HCT116 (cell line): ENCODE measurements at regions not wholly inside any gene's neighbourhood (a gene's known extent, or its start where the extent isn't known, plus 50 kb on each side); places are given as distances from the start of the nearest gene placed in this dataset.

ENCODE experiments used
- ATAC-seq: fragments of 200-7000 bp; cut with Tn5 transposase; 2 replicates; pipeline ENCODE4 v1.9.1; 2020; ENCODE audit warnings: mild to moderate bottlenecking, moderate library complexity
- BruUV-seq: library from RNA; stranded (reverse); fragments of 400-500 nt; replicated peaks from 2 replicates; lab custom pipeline; 2021; lab: Mats Ljungman, UMichigan
- CTCF ChIA-PET: fragments of 300-600 bp; sonication (Branson Sonifier 250); formaldehyde crosslinking; loops from one replicate; lab custom pipeline; 2021; ENCODE audit warnings: antibody characterized with exemption; lab: Charles Lee
- POLR2A ChIA-PET: fragments of 300-600, 350-600 bp; sonication (Branson Sonifier 250); formaldehyde crosslinking; loops from one replicate; lab custom pipeline; 2021; ENCODE audit warnings: antibody characterized with exemption; lab: Charles Lee
- RAD21 ChIA-PET, 2 experiments: fragments of 300-600 bp; sonication (Branson Sonifier 250); formaldehyde crosslinking; loops; one replicate each; lab custom pipeline; 2023; ENCODE audit warnings: low total read pairs in 2 of 2; ENCODE audit not compliant: uncharacterized antibody in 2 of 2, unreplicated experiment in 2 of 2, low non-redundant PET in 1 of 2; lab: Charles Lee
- DNase-seq: peaks from one replicate; pipeline ENCODE4 v3.0.0-alpha.2; 2010; ENCODE audit warnings: low read depth, low spot score
- H2AFZ ChIP-seq: fragments of 200-600 bp; shearing (Covaris generic), sonication (generic); 2 replicates; pipeline ENCODE4 v1.6.1; 2017; ENCODE audit warnings: low read depth, mixed run types, mixed read lengths, antibody characterized with exemption, low read length; ENCODE audit not compliant: poor library complexity, severe bottlenecking
- H3K27ac ChIP-seq: 2 replicates; pipeline ENCODE4 v1.5.1; 2012; ENCODE audit warnings: low read depth, low read length
- H3K27me3 ChIP-seq: fragments of 200-600 bp; sonication (generic); 2 replicates; pipeline ENCODE4 v1.6.1; 2016; ENCODE audit warnings: mixed run types, low read length, mixed read lengths; ENCODE audit not compliant: insufficient read depth
- H3K36me3 ChIP-seq, 2 experiments: fragments of 200-500 bp in 1 of 2; fragments of 200-600 bp in 1 of 2; sonication (Bioruptor generic) in 1 of 2; sonication (generic) in 1 of 2; 2 replicates each; pipeline versions ENCODE4 v1.5.1 to v1.6.1; 2014 to 2016; ENCODE audit warnings: low read length in 2 of 2, inconsistent platforms in 1 of 2, mixed read lengths in 1 of 2, mixed run types in 1 of 2; ENCODE audit not compliant: insufficient read depth in 2 of 2, control insufficient read depth in 1 of 2
- H3K4me1 ChIP-seq, 2 experiments: fragments of 200-600 bp in 1 of 2; sonication (generic) in 1 of 2; 2 replicates each; pipeline versions ENCODE4 v1.5.1 to v1.6.1; 2012 to 2017; ENCODE audit warnings: low read length in 2 of 2, inconsistent platforms in 1 of 2, mild to moderate bottlenecking in 1 of 2, mixed read lengths in 1 of 2, mixed run types in 1 of 2, moderate library complexity in 1 of 2; ENCODE audit not compliant: insufficient read depth in 2 of 2, control insufficient read depth in 1 of 2
- H3K4me2 ChIP-seq: fragments of 200-600 bp; sonication (generic); 2 replicates; pipeline ENCODE4 v1.6.1; 2017; ENCODE audit warnings: mixed run types, low read length, mixed read lengths
- H3K4me3 ChIP-seq, 2 experiments: fragments of 200-600 bp in 1 of 2; sonication (generic) in 1 of 2; replicated peaks in 1 of 2; 2 replicates each; pipeline ENCODE4 v1.5.1; 2011 to 2016; ENCODE audit warnings: low read length in 2 of 2, control low read depth in 1 of 2, low read depth in 1 of 2, mild to moderate bottlenecking in 1 of 2, mixed read lengths in 1 of 2, mixed run types in 1 of 2
- H3K79me2 ChIP-seq: fragments of 200-600 bp; sonication (generic); 2 replicates; pipeline ENCODE4 v1.6.1; 2017; ENCODE audit warnings: mild to moderate bottlenecking, mixed run types, low read length, moderate library complexity, mixed read lengths; ENCODE audit not compliant: insufficient read depth
- H3K9ac ChIP-seq: fragments of 200-600 bp; sonication (generic); 2 replicates; pipeline ENCODE4 v1.6.1; 2016; ENCODE audit warnings: low read length, mixed read lengths
- H3K9me2 ChIP-seq: fragments of 200-600 bp; sonication (generic), shearing (Covaris generic); 2 replicates; pipeline ENCODE4 v1.6.1; 2017; ENCODE audit warnings: mixed run types, mild to moderate bottlenecking, moderate library complexity; ENCODE audit not compliant: insufficient read depth
- H3K9me3 ChIP-seq, 2 experiments: fragments of 200-500 bp in 1 of 2; fragments of 200-600 bp in 1 of 2; sonication (Bioruptor generic) in 1 of 2; sonication (generic) in 1 of 2; 2 replicates each; pipeline ENCODE4 v1.6.1; 2014 to 2017; ENCODE audit warnings: low read length in 2 of 2, mixed read lengths in 2 of 2, inconsistent platforms in 1 of 2, low read depth in 1 of 2, mild to moderate bottlenecking in 1 of 2, mixed run types in 1 of 2, moderate library complexity in 1 of 2; ENCODE audit not compliant: control insufficient read depth in 1 of 2, insufficient read depth in 1 of 2
- H4K20me1 ChIP-seq: fragments of 200-600 bp; sonication (generic), shearing (Covaris generic); 2 replicates; pipeline ENCODE4 v1.6.1; 2017; ENCODE audit warnings: mixed run types, mild to moderate bottlenecking, moderate library complexity; ENCODE audit not compliant: insufficient read depth
- CBX3 ChIP-seq: IDR thresholded peaks from 2 replicates; pipeline ENCODE4 v1.6.1; 2012; ENCODE audit warnings: low read depth
- CTCF ChIP-seq, 3 experiments: fragments of 200-600 bp in 1 of 3; sonication (generic) in 1 of 3; IDR thresholded peaks in 2 of 3; conservative IDR thresholded peaks in 1 of 3; 2 replicates each; pipeline ENCODE4 v1.5.1; 2012 to 2017; ENCODE audit warnings: low read depth in 2 of 3, low read length in 2 of 3, antibody characterized with exemption in 1 of 3, borderline replicate concordance in 1 of 3, control low read depth in 1 of 3, mild to moderate bottlenecking in 1 of 3, mixed read lengths in 1 of 3, mixed run types in 1 of 3, moderate library complexity in 1 of 3; ENCODE audit not compliant: insufficient read depth in 1 of 3
- ELF1 ChIP-seq: IDR thresholded peaks from 2 replicates; pipeline ENCODE4 v1.6.1; 2012; ENCODE audit warnings: low read depth, borderline replicate concordance
- intact Hi-C: fragments of 100-400 bp; cut with micrococcal nuclease; formaldehyde crosslinking; loops from 2 replicates; pipeline ENCODE4 v1.10.0; 2022

DNA sequence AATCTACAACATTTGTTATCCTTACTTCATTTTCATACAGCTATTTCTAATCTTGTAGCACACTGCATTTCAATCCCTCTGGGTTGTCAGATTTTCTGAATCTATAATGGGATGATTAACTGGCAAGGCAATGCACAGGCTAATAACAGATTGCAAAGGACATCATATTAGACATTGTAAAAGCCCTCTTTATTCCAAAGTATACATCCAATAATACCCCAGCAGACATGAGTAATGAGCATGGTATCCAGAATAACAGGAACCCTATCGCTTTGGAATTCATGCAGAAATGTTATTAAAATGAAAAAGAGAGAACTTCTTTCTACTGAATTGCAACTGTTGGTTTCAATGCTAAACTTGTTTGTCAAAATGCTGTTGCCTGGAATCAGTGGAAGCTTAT lies 122.9 kb downstream of the C4orf33 start:
- BruUV-seq, result no TSS peak
- Histone ChIP-seq H4K20me1 (no peaks in the 10 kb centered on the region), H3K4me2 (no peak overlapping the region), H3K4me1 (no peaks in the 10 kb centered on the region), H3K79me2 (no peaks in the 10 kb centered on the region), H3K4me3 (no peak overlapping the region), H3K27ac (no peak overlapping the region), H3K9me3 (no peaks in the 10 kb centered on the region), H3K9me2 (no peaks in the 10 kb centered on the region), H3K9ac (no peak overlapping the region), H3K36me3 (no peaks in the 10 kb centered on the region), H2AFZ (no peak overlapping the region), H3K27me3 (no peaks in the 10 kb centered on the region)
- ChIA-PET CTCF (no interaction called here), RAD21 (no interaction called here), POLR2A (no interaction called here)
- ATAC-seq (no peak), DNase-seq (no peak)
- intact Hi-C loops, result no loop called here
- TF ChIP-seq CBX3, result no peak

- POLR2A ChIA-PET, result no interaction called here
- CTCF ChIA-PET, result no interaction called here
- H3K9me2 ChIP-seq, result no peaks in the 10 kb centered on the region
Measured at GRCh38 chr4:129220254-129220653, 124.3 kb downstream of the C4orf33 start.

More at GRCh38 chr4:129220254-129220653, 124.3 kb downstream of the C4orf33 start:
- H3K9me3 ChIP-seq, result no peaks in the 10 kb centered on the region
- H3K36me3 ChIP-seq, result no peaks in the 10 kb centered on the region
- no peaks in the 10 kb centered on the region for H3K79me2 ChIP-seq
- DNase-seq (no peak), ATAC-seq (no peak)
- no peaks in the 10 kb centered on the region for H4K20me1 ChIP-seq
- no peak for TF ChIP-seq ELF1
- peak in 2 of 3 experiments; percentile 2 to 23; a peak in 2 of 6 replicates for TF ChIP-seq CTCF (IDR thresholded peaks at IDR 0.05 in 2 of 3, conservative IDR thresholded peaks at IDR 0.05 in 1 of 3; ENCODE audit: borderline replicate concordance in 1 of 3, insufficient read depth in 1 of 3, low read depth in 2 of 3, low read length in 2 of 3)
- no peak overlapping the region for H3K27ac ChIP-seq
- H3K4me1 ChIP-seq, result no peaks in the 10 kb centered on the region
- RAD21 ChIA-PET, result no interaction called here
- no peak overlapping the region for H3K4me2 ChIP-seq
- H3K9ac ChIP-seq, result no peak overlapping the region
- no peaks in the 10 kb centered on the region for H3K27me3 ChIP-seq
- intact Hi-C loops, result no loop called here
- H3K4me3 ChIP-seq, result no peak overlapping the region
- no TSS peak for BruUV-seq
- no peak overlapping the region for H2AFZ ChIP-seq
